WTC11 (cell line): ENCODE measurements at regions not wholly inside any gene's neighbourhood (a gene's known extent, or its start where the extent isn't known, plus 50 kb on each side); places are given as distances from the start of the nearest gene placed in this dataset.

ENCODE experiments used
- CREM ChIP-seq: sonication (generic); formaldehyde crosslinking; IDR thresholded peaks from 2 replicates; pipeline ENCODE4 v1.8.1; 2022; ENCODE audit warnings: mild to moderate bottlenecking, missing genetic modification reagents, moderate library complexity
- ZNF138 ChIP-seq: sonication (generic); formaldehyde crosslinking; conservative IDR thresholded peaks from 2 replicates; pipeline ENCODE4 v1.8.1; 2022; ENCODE audit warnings: mild to moderate bottlenecking, moderate library complexity, missing genetic modification reagents
- ZNF425 ChIP-seq: fragments of 250-450 bp; sonication (Bioruptor Pico); conservative IDR thresholded peaks from 2 replicates; pipeline ENCODE4 v1.9.0; 2021; ENCODE audit warnings: mild to moderate bottlenecking
- TF ChIP-seq, protein P1 (sequence below): fragments of 200-600 bp; IDR thresholded peaks from 2 replicates; pipeline ENCODE4 v1.8.0; 2022; ENCODE audit warnings: antibody characterized with exemption
- TF ChIP-seq, protein P2 (sequence below): sonication (generic); formaldehyde crosslinking; IDR thresholded peaks from 2 replicates; pipeline ENCODE4 v1.8.1; 2023; ENCODE audit warnings: mild to moderate bottlenecking, missing genetic modification reagents, borderline replicate concordance

DNA sequence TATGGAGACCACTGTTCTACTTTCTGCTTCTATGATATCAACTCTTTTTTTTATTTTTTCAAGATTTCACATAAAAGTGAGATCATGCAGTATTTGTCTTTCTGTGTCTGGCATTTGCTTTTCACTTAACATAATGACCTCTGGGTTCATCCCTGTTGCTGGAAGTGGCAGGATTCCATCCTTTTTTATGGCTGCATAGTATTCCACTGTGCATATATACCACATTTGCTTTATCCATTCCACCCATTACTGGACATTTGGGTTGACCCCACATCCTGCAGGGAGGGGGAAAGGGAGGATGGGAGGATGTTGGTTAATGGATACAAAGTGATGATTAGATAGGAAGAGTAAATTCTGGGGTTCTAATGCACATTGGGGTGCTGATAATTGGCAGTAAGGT, 80.3 kb upstream of the NPTX2 start:
- TF ChIP-seq ZNF425 (CRISPR knock-in tag) (no peak), CREM (CRISPR knock-in tag) (no peak), ZNF138 (CRISPR knock-in tag) (no peak)
- TF ChIP-seq, protein P1, sequence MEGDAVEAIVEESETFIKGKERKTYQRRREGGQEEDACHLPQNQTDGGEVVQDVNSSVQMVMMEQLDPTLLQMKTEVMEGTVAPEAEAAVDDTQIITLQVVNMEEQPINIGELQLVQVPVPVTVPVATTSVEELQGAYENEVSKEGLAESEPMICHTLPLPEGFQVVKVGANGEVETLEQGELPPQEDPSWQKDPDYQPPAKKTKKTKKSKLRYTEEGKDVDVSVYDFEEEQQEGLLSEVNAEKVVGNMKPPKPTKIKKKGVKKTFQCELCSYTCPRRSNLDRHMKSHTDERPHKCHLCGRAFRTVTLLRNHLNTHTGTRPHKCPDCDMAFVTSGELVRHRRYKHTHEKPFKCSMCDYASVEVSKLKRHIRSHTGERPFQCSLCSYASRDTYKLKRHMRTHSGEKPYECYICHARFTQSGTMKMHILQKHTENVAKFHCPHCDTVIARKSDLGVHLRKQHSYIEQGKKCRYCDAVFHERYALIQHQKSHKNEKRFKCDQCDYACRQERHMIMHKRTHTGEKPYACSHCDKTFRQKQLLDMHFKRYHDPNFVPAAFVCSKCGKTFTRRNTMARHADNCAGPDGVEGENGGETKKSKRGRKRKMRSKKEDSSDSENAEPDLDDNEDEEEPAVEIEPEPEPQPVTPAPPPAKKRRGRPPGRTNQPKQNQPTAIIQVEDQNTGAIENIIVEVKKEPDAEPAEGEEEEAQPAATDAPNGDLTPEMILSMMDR: no peak
- TF ChIP-seq, protein P2, sequence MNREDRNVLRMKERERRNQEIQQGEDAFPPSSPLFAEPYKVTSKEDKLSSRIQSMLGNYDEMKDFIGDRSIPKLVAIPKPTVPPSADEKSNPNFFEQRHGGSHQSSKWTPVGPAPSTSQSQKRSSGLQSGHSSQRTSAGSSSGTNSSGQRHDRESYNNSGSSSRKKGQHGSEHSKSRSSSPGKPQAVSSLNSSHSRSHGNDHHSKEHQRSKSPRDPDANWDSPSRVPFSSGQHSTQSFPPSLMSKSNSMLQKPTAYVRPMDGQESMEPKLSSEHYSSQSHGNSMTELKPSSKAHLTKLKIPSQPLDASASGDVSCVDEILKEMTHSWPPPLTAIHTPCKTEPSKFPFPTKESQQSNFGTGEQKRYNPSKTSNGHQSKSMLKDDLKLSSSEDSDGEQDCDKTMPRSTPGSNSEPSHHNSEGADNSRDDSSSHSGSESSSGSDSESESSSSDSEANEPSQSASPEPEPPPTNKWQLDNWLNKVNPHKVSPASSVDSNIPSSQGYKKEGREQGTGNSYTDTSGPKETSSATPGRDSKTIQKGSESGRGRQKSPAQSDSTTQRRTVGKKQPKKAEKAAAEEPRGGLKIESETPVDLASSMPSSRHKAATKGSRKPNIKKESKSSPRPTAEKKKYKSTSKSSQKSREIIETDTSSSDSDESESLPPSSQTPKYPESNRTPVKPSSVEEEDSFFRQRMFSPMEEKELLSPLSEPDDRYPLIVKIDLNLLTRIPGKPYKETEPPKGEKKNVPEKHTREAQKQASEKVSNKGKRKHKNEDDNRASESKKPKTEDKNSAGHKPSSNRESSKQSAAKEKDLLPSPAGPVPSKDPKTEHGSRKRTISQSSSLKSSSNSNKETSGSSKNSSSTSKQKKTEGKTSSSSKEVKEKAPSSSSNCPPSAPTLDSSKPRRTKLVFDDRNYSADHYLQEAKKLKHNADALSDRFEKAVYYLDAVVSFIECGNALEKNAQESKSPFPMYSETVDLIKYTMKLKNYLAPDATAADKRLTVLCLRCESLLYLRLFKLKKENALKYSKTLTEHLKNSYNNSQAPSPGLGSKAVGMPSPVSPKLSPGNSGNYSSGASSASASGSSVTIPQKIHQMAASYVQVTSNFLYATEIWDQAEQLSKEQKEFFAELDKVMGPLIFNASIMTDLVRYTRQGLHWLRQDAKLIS: no peak
